Calu3 (cell line): ENCODE measurements at regions not wholly inside any gene's neighbourhood (a gene's known extent, or its start where the extent isn't known, plus 50 kb on each side); places are given as distances from the start of the nearest gene placed in this dataset.

Experiments
- BruUV-seq: library from RNA; stranded (reverse); fragments of 400-500 nt; replicated peaks from 2 replicates; lab custom pipeline; 2021; lab: Mats Ljungman, UMichigan
- CTCF ChIA-PET: fragments of 300-600 bp; sonication (Branson Sonifier 250); formaldehyde crosslinking; loops from one replicate; lab custom pipeline; 2022; ENCODE audit warnings: antibody characterized with exemption; lab: Charles Lee
- DNase-seq: peaks from one replicate; pipeline ENCODE4 v3.0.0; 2022
- H3K27ac Mint-ChIP-seq: one replicate; pipeline ENCODE4 v1.8.0; 2022; ENCODE audit warnings: mixed read lengths; ENCODE audit not compliant: unreplicated experiment
- H3K27me3 Mint-ChIP-seq: one replicate; pipeline ENCODE4 v1.8.0; 2022; ENCODE audit warnings: mixed read lengths; ENCODE audit not compliant: unreplicated experiment
- H3K36me3 Mint-ChIP-seq: one replicate; pipeline ENCODE4 v1.8.0; 2022; ENCODE audit warnings: mild to moderate bottlenecking, moderate library complexity, mixed read lengths; ENCODE audit not compliant: insufficient read depth, unreplicated experiment
- H3K4me1 Mint-ChIP-seq: one replicate; pipeline ENCODE4 v1.8.0; 2022; ENCODE audit warnings: mild to moderate bottlenecking, low read depth, mixed read lengths; ENCODE audit not compliant: unreplicated experiment
- H3K4me3 Mint-ChIP-seq: one replicate; pipeline ENCODE4 v1.8.0; 2022; ENCODE audit warnings: mild to moderate bottlenecking, low read depth, moderate library complexity, mixed read lengths; ENCODE audit not compliant: unreplicated experiment
- H3K9me3 Mint-ChIP-seq: one replicate; pipeline ENCODE4 v1.8.0; 2022; ENCODE audit warnings: low read depth, mixed read lengths; ENCODE audit not compliant: unreplicated experiment
- CTCF ChIP-seq: fragments of 200-600 bp; IDR thresholded peaks from one replicate; pipeline ENCODE4 v1.8.0; 2022; ENCODE audit warnings: antibody characterized with exemption; ENCODE audit not compliant: unreplicated experiment
- intact Hi-C: fragments of 100-400 bp; cut with micrococcal nuclease; formaldehyde crosslinking; loops from one replicate; pipeline ENCODE4 v1.10.0; 2022; ENCODE audit not compliant: unreplicated experiment

GRCh38 chr6:94548201-94548600 is 1029.1 kb upstream of the MANEA start:
- H3K27ac Mint-ChIP-seq: no peak overlapping the region
- TF ChIP-seq CTCF: no peak
- no peaks in the 10 kb centered on the region for H3K36me3 Mint-ChIP-seq
- H3K4me3 Mint-ChIP-seq: no peak overlapping the region
- H3K9me3 Mint-ChIP-seq: peaks cover 5% of the 10 kb centered on the region
- intact Hi-C loops: no loop called here
- H3K4me1 Mint-ChIP-seq: no peaks in the 10 kb centered on the region
- CTCF ChIA-PET: no interaction called here
- DNase-seq: no peak
- no TSS peak for BruUV-seq
- no peaks in the 10 kb centered on the region for H3K27me3 Mint-ChIP-seq

DNA sequence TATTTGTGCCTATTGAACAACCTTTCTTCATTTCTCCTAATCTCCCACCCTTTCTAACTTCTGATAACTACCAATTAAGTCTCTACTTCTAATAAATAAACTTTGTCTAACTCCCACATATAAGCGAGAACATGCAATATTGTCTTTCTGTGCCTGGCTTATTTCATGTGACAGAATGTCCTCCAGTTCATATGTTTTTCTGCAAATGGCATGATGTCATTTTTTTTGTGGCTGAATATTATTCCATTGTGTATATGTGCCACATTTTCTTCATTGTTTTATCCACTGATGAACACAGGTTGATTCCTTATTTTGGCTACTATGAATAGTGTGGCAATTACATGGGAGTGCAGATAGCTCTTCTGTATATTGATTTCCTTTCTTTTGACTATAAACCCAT is 1041.5 kb upstream of the MANEA start:
- Mint-ChIP-seq H3K27me3 (no peaks in the 10 kb centered on the region), H3K4me1 (no peaks in the 10 kb centered on the region), H3K9me3 (peaks cover 15% of the 10 kb centered on the region), H3K4me3 (no peak overlapping the region), H3K27ac (no peak overlapping the region), H3K36me3 (no peaks in the 10 kb centered on the region)
- no peak for TF ChIP-seq CTCF
- BruUV-seq: no TSS peak
- intact Hi-C loops: no loop called here
- DNase-seq: no peak
- CTCF ChIA-PET: no interaction called here

GRCh38 chr6:94511502-94512088 is 1065.7 kb upstream of the MANEA start:
- CTCF ChIA-PET: no interaction called here
- H3K36me3 Mint-ChIP-seq: no peaks in the 10 kb centered on the region
- no peaks in the 10 kb centered on the region for H3K27me3 Mint-ChIP-seq
- no peaks in the 10 kb centered on the region for H3K4me1 Mint-ChIP-seq
- BruUV-seq: no TSS peak
- H3K9me3 Mint-ChIP-seq: no peaks in the 10 kb centered on the region
- H3K4me3 Mint-ChIP-seq: no peak overlapping the region
- no peak for TF ChIP-seq CTCF
- intact Hi-C loops: no loop called here
- no peak overlapping the region for H3K27ac Mint-ChIP-seq
- DNase-seq: no peak

GRCh38 chr6:94510877-94511276 is 1066.5 kb upstream of the MANEA start:
- Mint-ChIP-seq H3K4me1 (no peaks in the 10 kb centered on the region), H3K9me3 (no peaks in the 10 kb centered on the region), H3K36me3 (no peaks in the 10 kb centered on the region), H3K27me3 (no peaks in the 10 kb centered on the region), H3K27ac (no peak overlapping the region), H3K4me3 (no peak overlapping the region)
- CTCF ChIA-PET: no interaction called here
- intact Hi-C loops: no loop called here
- no peak for TF ChIP-seq CTCF
- no peak for DNase-seq
- BruUV-seq: no TSS peak
